ENCODE measurements at regions not wholly inside any gene's neighbourhood (a gene's known extent, or its start where the extent isn't known, plus 50 kb on each side); places are given as distances from the start of the nearest gene placed in this dataset.
"Not testable (repeated sequence)": the region's sequence is repeated elsewhere in the genome, so short reads cannot be mapped to it uniquely, and the experiment has no call there.

- not testable (repeated sequence) for H3K4me3 Mint-ChIP-seq (ENCODE audit: unreplicated experiment); H3K9me3 Mint-ChIP-seq (ENCODE audit: unreplicated experiment); H3K27ac Mint-ChIP-seq (ENCODE audit: unreplicated experiment); H3K27me3 Mint-ChIP-seq (ENCODE audit: unreplicated experiment); H3K4me1 Mint-ChIP-seq (ENCODE audit: low read depth, unreplicated experiment); H3K36me3 Mint-ChIP-seq (ENCODE audit: unreplicated experiment)
- peak; percentile 45 for DNase-seq
- peak; percentile 18 for TF ChIP-seq CTCF (IDR thresholded peaks at IDR 0.05; ENCODE audit: partially characterized antibody, unreplicated experiment)
Measured at GRCh38 chrX:142606629-142607028, 401.5 kb upstream of the MAGEC2 start.

- no peaks in the 10 kb centered on the region for H3K4me1 Mint-ChIP-seq (ENCODE audit: low read depth, unreplicated experiment)
- H3K9me3 Mint-ChIP-seq (ENCODE audit: unreplicated experiment): no peaks in the 10 kb centered on the region
- H3K27ac Mint-ChIP-seq (ENCODE audit: unreplicated experiment): no peak overlapping the region
- no peaks in the 10 kb centered on the region for H3K27me3 Mint-ChIP-seq (ENCODE audit: unreplicated experiment)
- H3K4me3 Mint-ChIP-seq (ENCODE audit: unreplicated experiment): no peak overlapping the region
- H3K36me3 Mint-ChIP-seq (ENCODE audit: unreplicated experiment): no peaks in the 10 kb centered on the region
- no peak for TF ChIP-seq CTCF (IDR thresholded peaks at IDR 0.05; ENCODE audit: partially characterized antibody, unreplicated experiment)
- no peak for DNase-seq
Measured at GRCh38 chrX:142601792-142602191, 396.7 kb upstream of the MAGEC2 start.

DNA sequence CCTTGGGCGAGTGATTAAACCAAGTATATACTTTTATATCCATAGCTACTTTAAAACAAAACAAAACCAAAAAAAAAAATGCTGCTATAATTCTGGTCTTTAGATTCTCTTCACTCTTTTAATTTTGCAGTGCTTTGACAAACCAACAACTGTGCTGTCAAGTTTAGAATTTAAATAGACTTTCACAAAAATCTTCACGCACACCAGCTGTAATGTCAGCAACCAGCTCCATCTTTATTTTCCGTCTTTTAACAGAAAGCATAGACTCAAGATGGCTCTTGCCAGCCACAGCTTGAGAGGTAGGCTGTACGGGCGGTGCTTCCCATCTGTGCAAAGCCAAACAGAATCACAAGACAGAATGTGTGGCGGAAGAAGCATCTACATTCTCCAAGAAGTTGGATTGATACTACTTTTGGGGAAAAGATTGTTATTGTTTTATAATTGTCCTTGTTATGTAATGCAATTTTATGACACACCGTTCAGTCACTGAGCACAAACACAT lies 388.3 kb upstream of the MAGEC2 start:
- no peak for TF ChIP-seq CTCF (IDR thresholded peaks at IDR 0.05; ENCODE audit: partially characterized antibody, unreplicated experiment)
- peaks cover 3% of the 10 kb centered on the region for H3K36me3 Mint-ChIP-seq (ENCODE audit: unreplicated experiment)
- no peak overlapping the region for H3K27ac Mint-ChIP-seq (ENCODE audit: unreplicated experiment)
- H3K4me3 Mint-ChIP-seq (ENCODE audit: unreplicated experiment): no peak overlapping the region
- H3K9me3 Mint-ChIP-seq (ENCODE audit: unreplicated experiment): no peaks in the 10 kb centered on the region
- DNase-seq: no peak
- no peaks in the 10 kb centered on the region for H3K4me1 Mint-ChIP-seq (ENCODE audit: low read depth, unreplicated experiment)
- H3K27me3 Mint-ChIP-seq (ENCODE audit: unreplicated experiment): no peaks in the 10 kb centered on the region

GRCh38 chrX:142576615-142577014 lies 371.5 kb upstream of the MAGEC2 start:
- peaks cover 5% of the 10 kb centered on the region for H3K9me3 Mint-ChIP-seq (ENCODE audit: unreplicated experiment)
- no peaks in the 10 kb centered on the region for H3K27me3 Mint-ChIP-seq (ENCODE audit: unreplicated experiment)

GRCh38 chrX:142549923-142550322 lies 344.8 kb upstream of the MAGEC2 start:
- TF ChIP-seq CTCF (IDR thresholded peaks at IDR 0.05; ENCODE audit: partially characterized antibody, unreplicated experiment): no peak
- peaks cover 1% of the 10 kb centered on the region for H3K9me3 Mint-ChIP-seq (ENCODE audit: unreplicated experiment)
- H3K27ac Mint-ChIP-seq (ENCODE audit: unreplicated experiment): no peak overlapping the region

More at GRCh38 chrX:142576615-142577014, 371.5 kb upstream of the MAGEC2 start:
- DNase-seq: no peak
- Mint-ChIP-seq H3K36me3 (ENCODE audit: unreplicated experiment) (peaks cover 8% of the 10 kb centered on the region), H3K27ac (ENCODE audit: unreplicated experiment) (no peak overlapping the region), H3K4me1 (ENCODE audit: low read depth, unreplicated experiment) (no peaks in the 10 kb centered on the region), H3K4me3 (ENCODE audit: unreplicated experiment) (no peak overlapping the region)
- TF ChIP-seq CTCF (IDR thresholded peaks at IDR 0.05; ENCODE audit: partially characterized antibody, unreplicated experiment): no peak

More at GRCh38 chrX:142549923-142550322, 344.8 kb upstream of the MAGEC2 start:
- Mint-ChIP-seq H3K4me3 (ENCODE audit: unreplicated experiment) (no peak overlapping the region), H3K4me1 (ENCODE audit: low read depth, unreplicated experiment) (peaks cover 5% of the 10 kb centered on the region), H3K36me3 (ENCODE audit: unreplicated experiment) (no peaks in the 10 kb centered on the region), H3K27me3 (ENCODE audit: unreplicated experiment) (no peaks in the 10 kb centered on the region)
- DNase-seq: no peak
